ENCODE measurements at regions not wholly inside any gene's neighbourhood (a gene's known extent, or its start where the extent isn't known, plus 50 kb on each side); places are given as distances from the start of the nearest gene placed in this dataset.
"Not testable (repeated sequence)": the region's sequence is repeated elsewhere in the genome, so short reads cannot be mapped to it uniquely, and the experiment has no call there.

- no peak for DNase-seq (ENCODE audit: low read depth)
Measured at GRCh38 chr18:76643199-76643598, 148.2 kb upstream of the ZNF516 start.

- no peak for DNase-seq (ENCODE audit: low read depth)
Measured at GRCh38 chr18:76640438-76640837, 145.4 kb upstream of the ZNF516 start.

- DNase-seq (ENCODE audit: low read depth), result no peak
Measured at GRCh38 chr18:76634564-76634963, 139.5 kb upstream of the ZNF516 start.

- DNase-seq (ENCODE audit: low read depth), result no peak
Measured at GRCh38 chr18:76633588-76634269, 138.7 kb upstream of the ZNF516 start.

- DNase-seq (ENCODE audit: low read depth), result no peak
Measured at GRCh38 chr18:76627444-76627843, 132.4 kb upstream of the ZNF516 start.

- DNase-seq (ENCODE audit: low read depth), result no peak
Measured at GRCh38 chr18:76626991-76627390, 131.9 kb upstream of the ZNF516 start.

- DNase-seq (ENCODE audit: low read depth), result no peak
Measured at GRCh38 chr18:76622651-76623050, 127.6 kb upstream of the ZNF516 start.

- no peak for DNase-seq (ENCODE audit: low read depth)
Measured at GRCh38 chr18:76621782-76622495, 126.9 kb upstream of the ZNF516 start.

- DNase-seq (ENCODE audit: low read depth), result no peak
Measured at GRCh38 chr18:76621226-76621625, 126.2 kb upstream of the ZNF516 start.

- DNase-seq (ENCODE audit: low read depth), result no peak
Measured at GRCh38 chr18:76620321-76621170, 125.5 kb upstream of the ZNF516 start.

GRCh38 chr18:76619621-76620315 is 124.7 kb upstream of the ZNF516 start:
- DNase-seq (ENCODE audit: low read depth), result no peak

- DNase-seq (ENCODE audit: low read depth), result no peak
Measured at GRCh38 chr18:76619261-76619620, 124.2 kb upstream of the ZNF516 start.

GRCh38 chr18:76618721-76619120 is 123.7 kb upstream of the ZNF516 start:
- DNase-seq (ENCODE audit: low read depth), result no peak

GRCh38 chr18:76616373-76616772 is 121.3 kb upstream of the ZNF516 start:
- DNase-seq (ENCODE audit: low read depth), result no peak

GRCh38 chr18:76615065-76615733 is 120.2 kb upstream of the ZNF516 start:
- no peak for DNase-seq (ENCODE audit: low read depth)

- DNase-seq (ENCODE audit: low read depth), result no peak
Measured at GRCh38 chr18:76613755-76614120, 118.7 kb upstream of the ZNF516 start.

- no peak for DNase-seq (ENCODE audit: low read depth)
Measured at GRCh38 chr18:76613053-76613754, 118.2 kb upstream of the ZNF516 start.

- not testable (repeated sequence) for DNase-seq (ENCODE audit: low read depth)
Measured at GRCh38 chr18:76611750-76612045, 116.7 kb upstream of the ZNF516 start.

- DNase-seq (ENCODE audit: low read depth), result no peak
Measured at GRCh38 chr18:76610933-76611749, 116.1 kb upstream of the ZNF516 start.

- no peak for DNase-seq (ENCODE audit: low read depth)
Measured at GRCh38 chr18:76610012-76610411, 115.0 kb upstream of the ZNF516 start.
